SK-N-SH (cell line): ENCODE measurements at regions not wholly inside any gene's neighbourhood (a gene's known extent, or its start where the extent isn't known, plus 50 kb on each side); places are given as distances from the start of the nearest gene placed in this dataset.

ENCODE experiments used
- GABPA ChIP-seq: IDR thresholded peaks from 2 replicates; pipeline ENCODE4 v1.4.0; 2012; ENCODE audit warnings: low read depth, mild to moderate bottlenecking
- NRF1 ChIP-seq: IDR thresholded peaks from 2 replicates; pipeline ENCODE4 v1.6.1; 2012; ENCODE audit warnings: low read depth, mild to moderate bottlenecking, low read length
- RAD21 ChIP-seq: IDR thresholded peaks from 2 replicates; pipeline ENCODE4 v1.6.1; 2012; ENCODE audit warnings: mild to moderate bottlenecking, low read length
- SMC3 ChIP-seq: IDR thresholded peaks from 2 replicates; pipeline ENCODE4 v1.6.1; 2012; ENCODE audit warnings: low read depth, low read length, improper control_type of control experiment
- TAF1 ChIP-seq: IDR thresholded peaks from 2 replicates; pipeline ENCODE4 v1.6.1; 2012; ENCODE audit warnings: low read depth, mild to moderate bottlenecking, low read length, moderate library complexity, borderline replicate concordance
- TEAD4 ChIP-seq: IDR thresholded peaks from 2 replicates; pipeline ENCODE4 v1.4.0; 2012; ENCODE audit warnings: mild to moderate bottlenecking, borderline replicate concordance; ENCODE audit not compliant: insufficient read depth
- YY1 ChIP-seq: IDR thresholded peaks from 2 replicates; pipeline ENCODE4 v1.4.0; 2012; ENCODE audit warnings: low read depth, mild to moderate bottlenecking
- TF ChIP-seq, protein P1 (sequence below): fragments of 200-600 bp; sonication (generic); IDR thresholded peaks from 2 replicates; pipeline ENCODE4 v1.6.1; 2017; ENCODE audit warnings: antibody characterized with exemption, mild to moderate bottlenecking, moderate library complexity
- TF ChIP-seq, protein P2 (sequence below): IDR thresholded peaks from 2 replicates; pipeline ENCODE4 v1.4.0; 2012; ENCODE audit warnings: low read depth
- TF ChIP-seq, protein P3 (sequence below): fragments of 150-350 bp; IDR thresholded peaks from 2 replicates; pipeline ENCODE4 v1.6.1; 2017; ENCODE audit warnings: antibody characterized with exemption, low read length, low read depth, borderline replicate concordance
- TF ChIP-seq, protein P4 (sequence below): IDR thresholded peaks from 2 replicates; pipeline ENCODE4; 2012

DNA sequence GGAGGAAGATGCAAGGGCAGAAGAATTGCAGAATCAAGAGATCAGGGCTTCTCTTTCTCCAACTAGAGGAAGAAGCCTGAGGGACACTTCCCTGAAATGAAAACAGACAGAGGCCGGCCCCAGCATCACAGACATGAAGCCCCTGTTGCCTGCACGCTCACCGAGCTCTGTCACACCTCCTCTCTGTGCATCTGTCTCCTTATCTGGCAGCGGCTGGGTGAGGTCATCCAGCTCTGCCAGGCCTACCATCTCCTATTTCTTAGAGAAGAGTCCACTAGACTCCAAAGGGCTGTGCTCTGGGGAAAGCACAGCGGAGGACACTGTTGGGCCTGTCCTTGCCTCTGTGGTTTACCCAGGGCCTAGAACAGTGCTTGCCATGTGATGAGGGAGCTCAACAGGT lies 71.9 kb upstream of the MLN start:
- TF ChIP-seq, protein P1, sequence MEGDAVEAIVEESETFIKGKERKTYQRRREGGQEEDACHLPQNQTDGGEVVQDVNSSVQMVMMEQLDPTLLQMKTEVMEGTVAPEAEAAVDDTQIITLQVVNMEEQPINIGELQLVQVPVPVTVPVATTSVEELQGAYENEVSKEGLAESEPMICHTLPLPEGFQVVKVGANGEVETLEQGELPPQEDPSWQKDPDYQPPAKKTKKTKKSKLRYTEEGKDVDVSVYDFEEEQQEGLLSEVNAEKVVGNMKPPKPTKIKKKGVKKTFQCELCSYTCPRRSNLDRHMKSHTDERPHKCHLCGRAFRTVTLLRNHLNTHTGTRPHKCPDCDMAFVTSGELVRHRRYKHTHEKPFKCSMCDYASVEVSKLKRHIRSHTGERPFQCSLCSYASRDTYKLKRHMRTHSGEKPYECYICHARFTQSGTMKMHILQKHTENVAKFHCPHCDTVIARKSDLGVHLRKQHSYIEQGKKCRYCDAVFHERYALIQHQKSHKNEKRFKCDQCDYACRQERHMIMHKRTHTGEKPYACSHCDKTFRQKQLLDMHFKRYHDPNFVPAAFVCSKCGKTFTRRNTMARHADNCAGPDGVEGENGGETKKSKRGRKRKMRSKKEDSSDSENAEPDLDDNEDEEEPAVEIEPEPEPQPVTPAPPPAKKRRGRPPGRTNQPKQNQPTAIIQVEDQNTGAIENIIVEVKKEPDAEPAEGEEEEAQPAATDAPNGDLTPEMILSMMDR: no peak
- TF ChIP-seq NRF1: no peak
- TF ChIP-seq, protein P2, sequence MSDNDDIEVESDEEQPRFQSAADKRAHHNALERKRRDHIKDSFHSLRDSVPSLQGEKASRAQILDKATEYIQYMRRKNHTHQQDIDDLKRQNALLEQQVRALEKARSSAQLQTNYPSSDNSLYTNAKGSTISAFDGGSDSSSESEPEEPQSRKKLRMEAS: no peak
- no peak for TF ChIP-seq TEAD4
- TF ChIP-seq GABPA: no peak
- no peak for TF ChIP-seq SMC3
- TF ChIP-seq, protein P3, sequence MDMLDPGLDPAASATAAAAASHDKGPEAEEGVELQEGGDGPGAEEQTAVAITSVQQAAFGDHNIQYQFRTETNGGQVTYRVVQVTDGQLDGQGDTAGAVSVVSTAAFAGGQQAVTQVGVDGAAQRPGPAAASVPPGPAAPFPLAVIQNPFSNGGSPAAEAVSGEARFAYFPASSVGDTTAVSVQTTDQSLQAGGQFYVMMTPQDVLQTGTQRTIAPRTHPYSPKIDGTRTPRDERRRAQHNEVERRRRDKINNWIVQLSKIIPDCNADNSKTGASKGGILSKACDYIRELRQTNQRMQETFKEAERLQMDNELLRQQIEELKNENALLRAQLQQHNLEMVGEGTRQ: no peak
- no peak for TF ChIP-seq TAF1
- TF ChIP-seq, protein P4, sequence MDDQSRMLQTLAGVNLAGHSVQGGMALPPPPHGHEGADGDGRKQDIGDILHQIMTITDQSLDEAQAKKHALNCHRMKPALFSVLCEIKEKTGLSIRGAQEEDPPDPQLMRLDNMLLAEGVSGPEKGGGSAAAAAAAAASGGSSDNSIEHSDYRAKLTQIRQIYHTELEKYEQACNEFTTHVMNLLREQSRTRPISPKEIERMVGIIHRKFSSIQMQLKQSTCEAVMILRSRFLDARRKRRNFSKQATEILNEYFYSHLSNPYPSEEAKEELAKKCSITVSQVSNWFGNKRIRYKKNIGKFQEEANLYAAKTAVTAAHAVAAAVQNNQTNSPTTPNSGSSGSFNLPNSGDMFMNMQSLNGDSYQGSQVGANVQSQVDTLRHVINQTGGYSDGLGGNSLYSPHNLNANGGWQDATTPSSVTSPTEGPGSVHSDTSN: no peak
- TF ChIP-seq RAD21: no peak
- no peak for TF ChIP-seq YY1
